Caco-2 (cell line): ENCODE measurements at regions not wholly inside any gene's neighbourhood (a gene's known extent, or its start where the extent isn't known, plus 50 kb on each side); places are given as distances from the start of the nearest gene placed in this dataset.

Experiments used
- BruUV-seq: library from RNA; stranded (reverse); fragments of 400-500 nt; replicated peaks from 2 replicates; lab custom pipeline; 2021; lab: Mats Ljungman, UMichigan
- CTCF ChIA-PET: fragments of 300-600 bp; sonication (Branson Sonifier 250); formaldehyde crosslinking; loops from one replicate; lab custom pipeline; 2022; ENCODE audit warnings: antibody characterized with exemption; lab: Charles Lee
- POLR2A ChIA-PET: fragments of 300-600 bp; sonication (Branson Sonifier 250); formaldehyde crosslinking; loops from one replicate; lab custom pipeline; 2022; ENCODE audit warnings: antibody characterized with exemption; lab: Charles Lee
- DNase-seq, 2 experiments: peaks; one replicate each; pipeline versions ENCODE4 v3.0.0 to v3.0.0-alpha.2; 2020 to 2022
- H3K27me3 ChIP-seq: replicated peaks from 2 replicates; pipeline ENCODE4 v1.6.0; 2011; ENCODE audit warnings: low read length; ENCODE audit not compliant: control insufficient read depth, insufficient read depth
- H3K36me3 ChIP-seq: 2 replicates; pipeline ENCODE4 v1.5.1; 2011; ENCODE audit warnings: low read length; ENCODE audit not compliant: control insufficient read depth, insufficient read depth
- H3K4me1 ChIP-seq: fragments of 250-450 bp; sonication (Bioruptor Pico); 2 replicates; pipeline ENCODE4 v1.5.1; 2020; ENCODE audit warnings: mild to moderate bottlenecking
- H3K4me3 ChIP-seq: 2 replicates; pipeline ENCODE4 v1.5.1; 2011; ENCODE audit warnings: low read depth, mild to moderate bottlenecking, control low read depth, low read length
- H3K9me3 ChIP-seq: fragments of 250-450 bp; sonication (Bioruptor Pico); 2 replicates; pipeline ENCODE4 v1.5.1; 2020; ENCODE audit warnings: mild to moderate bottlenecking, moderate library complexity
- H3K27ac Mint-ChIP-seq: one replicate; pipeline ENCODE4 v1.8.0; 2022; ENCODE audit warnings: mixed read lengths; ENCODE audit not compliant: unreplicated experiment
- H3K27me3 Mint-ChIP-seq: one replicate; pipeline ENCODE4 v1.8.0; 2022; ENCODE audit warnings: mixed read lengths; ENCODE audit not compliant: insufficient read depth, unreplicated experiment
- H3K36me3 Mint-ChIP-seq: one replicate; pipeline ENCODE4 v1.8.0; 2022; ENCODE audit warnings: mild to moderate bottlenecking, mixed read lengths; ENCODE audit not compliant: insufficient read depth, unreplicated experiment
- H3K4me1 Mint-ChIP-seq: one replicate; pipeline ENCODE4 v1.8.0; 2022; ENCODE audit warnings: low read depth, mixed read lengths; ENCODE audit not compliant: unreplicated experiment
- H3K4me3 Mint-ChIP-seq: one replicate; pipeline ENCODE4 v1.8.0; 2022; ENCODE audit warnings: mild to moderate bottlenecking, moderate library complexity, mixed read lengths; ENCODE audit not compliant: unreplicated experiment
- H3K9me3 Mint-ChIP-seq: one replicate; pipeline ENCODE4 v1.8.0; 2022; ENCODE audit warnings: mixed read lengths; ENCODE audit not compliant: unreplicated experiment
- intact Hi-C: fragments of 100-400 bp; cut with micrococcal nuclease; formaldehyde crosslinking; loops from one replicate; pipeline ENCODE4 v1.10.0; 2022; ENCODE audit not compliant: unreplicated experiment
- TF ChIP-seq, protein P1 (sequence below), 2 experiments: fragments of 200-600 bp in 1 of 2; IDR thresholded peaks; 1 replicate in 1 of 2; 2 replicates in 1 of 2; pipeline versions ENCODE4 v1.5.1 to v1.8.0; 2011 to 2022; ENCODE audit warnings: antibody characterized with exemption in 1 of 2, control low read depth in 1 of 2, inconsistent platforms in 1 of 2, low read depth in 1 of 2, low read length in 1 of 2, mild to moderate bottlenecking in 1 of 2, moderate library complexity in 1 of 2; ENCODE audit not compliant: insufficient read depth in 1 of 2, severe bottlenecking in 1 of 2, unreplicated experiment in 1 of 2

DNA sequence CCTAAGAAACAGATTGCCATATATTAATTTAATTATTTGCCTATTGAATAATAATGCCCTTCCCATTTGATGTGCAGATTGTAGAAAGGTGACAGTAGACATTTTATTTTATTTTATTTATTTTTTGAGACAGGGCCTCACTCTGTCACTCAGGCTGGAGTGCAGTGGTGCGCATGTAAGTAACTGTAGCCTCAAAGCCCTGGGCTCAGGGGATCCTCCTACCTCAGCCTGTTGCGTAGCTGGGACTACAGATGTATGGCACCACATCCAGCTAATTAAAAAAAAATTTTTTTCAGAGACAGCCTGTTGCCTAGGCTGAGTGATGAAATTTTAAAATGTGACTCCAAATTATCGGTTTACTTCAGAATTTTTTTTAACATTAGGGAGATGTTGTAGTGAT lies 1110.0 kb upstream of the EEF2KMT start:
- ChIA-PET POLR2A (no interaction called here), CTCF (no interaction called here)
- Mint-ChIP-seq H3K4me1 (no peaks in the 10 kb centered on the region), H3K9me3 (no peaks in the 10 kb centered on the region), H3K27me3 (peaks cover 5% of the 10 kb centered on the region), H3K36me3 (no peaks in the 10 kb centered on the region), H3K27ac (no peak overlapping the region), H3K4me3 (no peak overlapping the region)
- intact Hi-C loops, result no loop called here
- BruUV-seq, result no TSS peak
- TF ChIP-seq, protein P1, sequence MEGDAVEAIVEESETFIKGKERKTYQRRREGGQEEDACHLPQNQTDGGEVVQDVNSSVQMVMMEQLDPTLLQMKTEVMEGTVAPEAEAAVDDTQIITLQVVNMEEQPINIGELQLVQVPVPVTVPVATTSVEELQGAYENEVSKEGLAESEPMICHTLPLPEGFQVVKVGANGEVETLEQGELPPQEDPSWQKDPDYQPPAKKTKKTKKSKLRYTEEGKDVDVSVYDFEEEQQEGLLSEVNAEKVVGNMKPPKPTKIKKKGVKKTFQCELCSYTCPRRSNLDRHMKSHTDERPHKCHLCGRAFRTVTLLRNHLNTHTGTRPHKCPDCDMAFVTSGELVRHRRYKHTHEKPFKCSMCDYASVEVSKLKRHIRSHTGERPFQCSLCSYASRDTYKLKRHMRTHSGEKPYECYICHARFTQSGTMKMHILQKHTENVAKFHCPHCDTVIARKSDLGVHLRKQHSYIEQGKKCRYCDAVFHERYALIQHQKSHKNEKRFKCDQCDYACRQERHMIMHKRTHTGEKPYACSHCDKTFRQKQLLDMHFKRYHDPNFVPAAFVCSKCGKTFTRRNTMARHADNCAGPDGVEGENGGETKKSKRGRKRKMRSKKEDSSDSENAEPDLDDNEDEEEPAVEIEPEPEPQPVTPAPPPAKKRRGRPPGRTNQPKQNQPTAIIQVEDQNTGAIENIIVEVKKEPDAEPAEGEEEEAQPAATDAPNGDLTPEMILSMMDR (IDR thresholded peaks at IDR 0.05; ENCODE audit: insufficient read depth in 1 of 2, low read depth in 1 of 2, low read length in 1 of 2, severe bottlenecking in 1 of 2, unreplicated experiment in 1 of 2), result no peak
- no peak for DNase-seq
- no peak overlapping the region for H3K4me3 ChIP-seq
- H3K9me3 ChIP-seq, result no peaks in the 10 kb centered on the region
- H3K27me3 ChIP-seq, result no peaks in the 10 kb centered on the region
- no peaks in the 10 kb centered on the region for H3K4me1 ChIP-seq
- H3K36me3 ChIP-seq, result no peaks in the 10 kb centered on the region

GRCh38 chr16:6207124-6207523 lies 1109.5 kb upstream of the EEF2KMT start:
- no peaks in the 10 kb centered on the region for H3K9me3 Mint-ChIP-seq
- CTCF ChIA-PET, result no interaction called here
- BruUV-seq, result no TSS peak

GRCh38 chr16:6206080-6206479 lies 1108.5 kb upstream of the EEF2KMT start:
- H3K27me3 ChIP-seq, result no peaks in the 10 kb centered on the region
- Mint-ChIP-seq H3K4me1 (no peaks in the 10 kb centered on the region), H3K27ac (no peak overlapping the region), H3K27me3 (peaks cover 5% of the 10 kb centered on the region), H3K9me3 (no peaks in the 10 kb centered on the region), H3K4me3 (no peak overlapping the region), H3K36me3 (no peaks in the 10 kb centered on the region)
- H3K4me1 ChIP-seq, result no peaks in the 10 kb centered on the region
- POLR2A ChIA-PET, result no interaction called here
- no peaks in the 10 kb centered on the region for H3K9me3 ChIP-seq
- TF ChIP-seq, protein P1 (IDR thresholded peaks at IDR 0.05; ENCODE audit: insufficient read depth in 1 of 2, low read depth in 1 of 2, low read length in 1 of 2, severe bottlenecking in 1 of 2, unreplicated experiment in 1 of 2), result no peak
- DNase-seq, result no peak
- H3K36me3 ChIP-seq, result no peaks in the 10 kb centered on the region
- BruUV-seq, result no TSS peak
- intact Hi-C loops, result no loop called here
- CTCF ChIA-PET, result no interaction called here
- no peak overlapping the region for H3K4me3 ChIP-seq

More at GRCh38 chr16:6207124-6207523, 1109.5 kb upstream of the EEF2KMT start:
- DNase-seq, result no peak
- Mint-ChIP-seq H3K27me3 (peaks cover 5% of the 10 kb centered on the region), H3K27ac (no peak overlapping the region), H3K36me3 (no peaks in the 10 kb centered on the region), H3K4me1 (no peaks in the 10 kb centered on the region), H3K4me3 (no peak overlapping the region)
- Histone ChIP-seq H3K36me3 (no peaks in the 10 kb centered on the region), H3K27me3 (no peaks in the 10 kb centered on the region), H3K9me3 (no peaks in the 10 kb centered on the region), H3K4me3 (no peak overlapping the region), H3K4me1 (no peaks in the 10 kb centered on the region)
- POLR2A ChIA-PET, result no interaction called here
- TF ChIP-seq, protein P1 (IDR thresholded peaks at IDR 0.05; ENCODE audit: insufficient read depth in 1 of 2, low read depth in 1 of 2, low read length in 1 of 2, severe bottlenecking in 1 of 2, unreplicated experiment in 1 of 2), result no peak
- intact Hi-C loops, result no loop called here
